Iris pigment epithelial cell (primary cell): ENCODE measurements at regions not wholly inside any gene's neighbourhood (a gene's known extent, or its start where the extent isn't known, plus 50 kb on each side); places are given as distances from the start of the nearest gene placed in this dataset.

Source experiments
- DNase-seq: peaks from one replicate; pipeline ENCODE4 v3.0.0-alpha.2; 2011; ENCODE audit warnings: low read depth

DNA sequence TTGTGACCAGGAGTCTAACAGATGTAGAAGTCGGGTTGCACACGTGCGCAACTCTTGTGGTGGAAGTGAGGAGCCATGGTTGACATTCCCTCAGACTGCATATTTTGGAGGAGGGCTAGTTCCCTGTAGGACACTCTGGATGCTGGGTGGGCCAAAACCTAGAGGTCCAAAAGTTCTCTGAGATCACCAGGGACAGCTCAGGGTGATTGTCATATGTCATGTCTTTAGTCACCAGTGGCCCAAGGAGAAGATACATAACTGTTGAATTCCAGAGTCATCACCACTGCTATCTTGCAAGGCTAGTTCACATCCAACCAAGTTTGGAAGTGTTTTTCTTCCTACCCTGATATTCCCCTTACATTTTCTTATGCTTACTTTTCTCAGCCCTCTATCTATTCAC lies 95.2 kb upstream of the C3orf80 start:
- no peak for DNase-seq

DNA sequence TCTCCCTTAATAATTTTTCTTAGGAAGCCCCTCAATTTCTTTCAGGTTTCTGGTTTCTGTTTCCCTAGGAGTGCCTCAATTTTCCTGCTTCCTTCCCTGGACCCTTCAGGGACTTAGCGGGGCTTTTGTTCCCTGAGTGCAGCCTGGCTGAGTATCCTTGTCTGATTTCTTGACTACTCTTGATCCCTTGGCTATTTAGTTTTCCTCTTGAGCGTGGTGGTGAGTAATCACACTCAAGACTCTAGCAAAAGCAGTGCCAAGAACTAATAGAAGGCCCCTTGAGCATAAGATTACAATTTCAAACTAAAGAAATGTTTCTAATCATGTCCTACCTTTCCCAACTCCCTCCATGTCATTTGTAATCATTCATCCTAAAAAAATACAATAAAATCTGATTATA lies 94.3 kb upstream of the C3orf80 start:
- peak; percentile 84 for DNase-seq

DNA sequence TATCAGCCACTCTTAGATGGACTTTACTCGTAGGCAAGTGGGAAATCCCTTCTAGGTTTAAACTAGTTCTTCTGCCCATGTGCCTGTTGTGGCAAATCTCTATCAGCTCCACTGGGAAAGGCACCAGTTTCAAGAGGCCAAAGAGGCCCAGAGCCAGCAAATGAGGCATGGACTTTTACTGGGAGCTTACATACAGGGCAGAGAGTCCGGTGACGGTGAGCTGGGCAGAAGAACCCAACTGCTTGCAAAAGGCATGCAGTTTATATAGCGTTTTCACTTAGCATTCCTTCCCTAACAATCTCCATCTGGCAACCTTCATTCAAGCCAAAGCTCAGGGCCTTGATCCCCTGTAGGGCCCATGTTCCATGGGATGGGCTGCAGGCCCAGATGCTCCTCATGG lies 93.0 kb upstream of the C3orf80 start:
- DNase-seq = no peak

DNA sequence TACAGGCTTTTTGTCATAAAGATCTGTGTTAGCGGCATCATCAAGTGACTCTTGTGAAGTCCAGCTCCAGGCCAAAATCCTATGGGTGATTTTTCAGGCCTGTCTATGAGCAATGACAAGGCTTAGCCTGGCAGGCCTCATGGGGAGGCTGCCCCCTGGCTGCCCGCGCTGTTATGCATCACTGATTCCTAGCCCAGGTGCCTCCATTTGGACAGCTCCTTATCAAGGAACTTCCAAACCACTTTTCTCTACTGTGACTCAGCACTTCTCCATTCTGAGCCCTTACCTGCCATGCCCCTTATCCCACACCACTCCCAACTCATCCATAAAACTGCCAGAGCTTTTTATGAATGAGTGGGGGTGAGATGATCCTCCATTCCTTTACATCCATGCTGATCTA lies 91.5 kb upstream of the C3orf80 start:
- no peak for DNase-seq

- DNase-seq = no peak
These were observed 90.8 kb upstream of the C3orf80 start for GRCh38 chr3:160134454-160134853.

- DNase-seq = peak; percentile 87
These were observed 90.3 kb upstream of the C3orf80 start for GRCh38 chr3:160134964-160135363.

GRCh38 chr3:160135851-160136250 lies 89.4 kb upstream of the C3orf80 start:
- no peak for DNase-seq

- DNase-seq = no peak
These were observed 88.8 kb upstream of the C3orf80 start for GRCh38 chr3:160136421-160136820.

GRCh38 chr3:160139291-160139690 lies 85.9 kb upstream of the C3orf80 start:
- no peak for DNase-seq

GRCh38 chr3:160140756-160141155 lies 84.5 kb upstream of the C3orf80 start:
- peak; percentile 61 for DNase-seq

GRCh38 chr3:160141485-160142185 lies 83.6 kb upstream of the C3orf80 start:
- DNase-seq = no peak

DNA sequence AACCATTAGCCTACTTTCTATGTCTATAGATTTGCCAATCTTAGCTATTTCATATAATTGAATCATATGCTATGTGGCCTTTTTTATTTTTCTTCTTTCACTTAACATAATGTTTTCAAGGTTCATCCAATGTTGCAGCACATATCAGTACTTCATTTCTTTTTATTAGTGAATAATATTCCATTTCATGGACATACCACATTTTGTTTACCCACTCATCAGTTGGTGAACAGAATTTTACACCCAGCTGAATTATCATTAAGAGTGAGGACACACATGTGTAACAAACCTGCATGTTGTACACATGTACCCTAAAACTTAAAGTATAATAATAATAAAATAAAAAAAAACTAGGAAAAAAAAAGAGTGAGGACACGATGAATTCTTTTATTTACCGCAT lies 81.7 kb upstream of the C3orf80 start:
- DNase-seq = no peak

DNA sequence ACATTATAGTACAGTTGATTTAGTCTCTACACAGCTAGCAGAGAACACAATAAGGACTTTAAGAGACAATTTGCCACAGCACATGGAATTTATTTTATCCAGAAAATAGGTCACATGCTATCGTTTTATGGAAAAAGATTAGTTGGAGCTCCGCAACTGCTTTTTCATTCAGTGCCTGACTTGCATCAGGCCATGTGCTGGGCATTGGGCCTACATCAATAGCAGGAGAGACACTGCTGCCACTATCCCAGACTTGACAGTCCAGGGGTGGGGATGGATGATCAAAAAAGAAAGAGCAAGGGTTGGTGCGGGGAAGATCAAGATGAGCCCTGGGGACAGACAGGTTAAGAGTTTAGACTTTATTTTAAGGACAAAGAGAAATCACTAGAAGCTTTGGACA lies 75.2 kb upstream of the C3orf80 start:
- no peak for DNase-seq

DNA sequence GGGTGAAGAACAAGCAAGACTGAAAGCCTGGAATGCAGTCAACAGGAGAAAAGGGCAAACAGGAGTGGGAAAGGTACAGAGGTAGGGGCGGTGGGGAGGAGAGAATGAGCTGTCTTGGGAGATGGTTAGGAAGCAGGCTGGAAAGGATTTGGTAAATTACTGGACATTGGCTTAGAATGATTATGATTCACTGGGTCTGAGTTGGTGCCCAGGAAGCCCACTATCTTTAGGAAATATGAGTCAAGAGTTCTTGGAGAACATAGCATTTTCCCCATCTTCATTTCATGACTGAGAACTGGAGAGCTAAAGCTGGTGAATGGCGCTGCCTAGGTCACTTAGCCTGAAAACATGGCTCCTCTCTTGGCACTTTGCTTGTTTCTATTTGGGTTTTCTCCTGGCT lies 74.7 kb upstream of the C3orf80 start:
- peak; percentile 72 for DNase-seq

DNA sequence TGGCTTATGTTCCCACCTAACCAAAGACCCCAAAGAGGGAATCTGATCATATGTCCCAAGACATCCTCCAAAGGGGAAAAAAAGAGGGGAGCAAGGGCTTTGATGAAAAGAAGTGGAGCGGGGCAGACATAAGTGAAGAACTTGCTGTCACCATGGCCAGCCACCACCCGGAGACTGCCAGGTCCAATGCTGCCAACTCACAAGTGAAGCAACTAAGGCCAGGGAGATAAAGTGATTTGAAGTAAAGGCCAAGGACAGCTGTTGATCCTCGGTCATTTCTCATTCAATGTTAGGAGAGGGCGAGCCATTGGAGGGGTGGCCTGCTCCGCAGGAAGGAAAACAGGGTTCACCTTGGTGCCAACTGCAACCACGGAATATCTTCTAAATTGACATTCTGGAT lies 72.6 kb upstream of the C3orf80 start:
- no peak for DNase-seq

GRCh38 chr3:160154033-160154432 lies 71.2 kb upstream of the C3orf80 start:
- DNase-seq = peak; percentile 74

- DNase-seq = no peak
These were observed 70.6 kb upstream of the C3orf80 start for GRCh38 chr3:160154596-160154995.

GRCh38 chr3:160157321-160157720 lies 67.9 kb upstream of the C3orf80 start:
- no peak for DNase-seq

DNA sequence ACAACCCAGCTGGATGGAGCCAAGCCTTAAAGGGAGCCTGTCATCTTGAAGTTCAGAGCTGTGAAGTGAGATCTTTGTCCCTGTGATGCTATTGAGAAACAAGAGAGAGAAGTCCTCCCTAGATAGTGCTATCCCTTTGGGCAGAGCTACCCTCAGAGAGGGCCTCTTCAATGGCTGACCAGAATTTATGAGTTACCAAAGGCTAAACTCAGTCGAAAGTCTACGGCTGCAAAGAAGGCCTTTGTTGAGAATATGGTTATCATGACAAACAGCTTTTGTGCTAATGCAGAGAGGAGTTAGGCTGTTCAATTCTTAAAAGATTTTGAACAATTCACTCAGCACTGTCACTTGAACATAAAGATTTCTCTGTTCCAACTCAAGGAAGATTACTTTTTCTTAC lies 65.9 kb upstream of the C3orf80 start:
- DNase-seq = no peak

DNA sequence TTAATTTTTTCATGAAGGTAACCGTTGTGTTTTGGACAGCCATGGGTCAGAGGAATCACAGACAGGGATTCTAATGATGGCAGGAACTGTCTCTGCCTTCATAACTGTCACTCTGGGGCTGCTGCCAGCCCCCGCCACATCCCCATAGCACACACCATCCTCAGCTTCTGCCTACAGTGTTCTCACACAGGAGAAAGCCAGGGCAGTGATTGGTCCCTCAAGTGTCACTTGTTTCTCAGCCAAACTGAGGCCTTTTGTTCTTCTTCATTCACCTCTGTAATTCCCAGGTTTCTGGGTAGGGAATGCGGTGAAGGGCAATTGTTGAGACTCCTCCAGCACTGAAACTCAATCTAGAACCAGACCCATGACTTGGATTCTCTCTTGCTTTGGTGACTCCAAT lies 65.4 kb upstream of the C3orf80 start:
- DNase-seq = no peak

DNA sequence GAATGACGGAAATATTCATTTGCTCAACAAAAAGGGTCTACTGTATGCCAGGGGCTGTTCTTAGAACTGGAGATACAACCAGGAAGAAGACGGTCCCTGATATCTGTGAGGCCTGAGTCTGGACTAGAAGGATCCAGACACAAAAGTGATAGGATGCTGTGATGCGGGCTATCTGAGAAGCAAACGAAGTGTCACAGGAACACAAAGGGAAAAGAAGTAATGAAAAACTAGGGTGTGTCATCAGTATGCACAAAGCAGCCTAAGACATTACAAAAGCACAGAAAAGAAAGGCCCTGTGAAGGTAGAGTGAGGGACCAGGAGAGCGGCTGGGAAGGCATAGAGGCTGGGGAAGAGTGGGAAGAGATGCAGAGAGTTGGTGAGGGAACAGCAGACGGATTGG lies 63.3 kb upstream of the C3orf80 start:
- no peak for DNase-seq

GRCh38 chr3:160162440-160162839 lies 62.8 kb upstream of the C3orf80 start:
- DNase-seq = no peak

- DNase-seq = peak; percentile 31
These were observed 61.9 kb upstream of the C3orf80 start for GRCh38 chr3:160163229-160163878.

DNA sequence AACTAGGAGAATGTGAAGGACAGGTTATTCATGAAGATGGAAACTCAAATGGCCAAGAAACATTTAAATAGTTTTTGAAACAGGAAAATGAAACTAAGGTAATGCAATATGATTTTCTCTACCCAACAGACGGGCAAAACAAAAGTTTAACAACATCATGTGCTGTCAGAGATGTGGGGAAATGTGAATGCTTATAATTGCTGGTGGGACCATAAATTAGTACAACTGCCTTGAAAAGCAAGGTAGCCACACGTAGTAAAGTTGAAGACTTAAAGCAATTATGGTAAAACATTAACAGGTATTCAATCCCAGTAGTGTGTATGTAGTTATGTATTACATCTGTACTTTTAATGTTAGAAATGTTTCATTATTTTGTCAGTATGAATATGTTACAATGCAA lies 57.0 kb upstream of the C3orf80 start:
- no peak for DNase-seq
